OCI-LY1 (cell line): ENCODE measurements at regions not wholly inside any gene's neighbourhood (a gene's known extent, or its start where the extent isn't known, plus 50 kb on each side); places are given as distances from the start of the nearest gene placed in this dataset.
"Not testable (repeated sequence)": the region's sequence is repeated elsewhere in the genome, so short reads cannot be mapped to it uniquely, and the experiment has no call there.

Experiments
- H2AFZ ChIP-seq: fragments of 200-600 bp; sonication (generic), shearing (Covaris generic); 2 replicates; pipeline ENCODE4 v1.6.0; 2014; ENCODE audit warnings: antibody characterized with exemption, mild to moderate bottlenecking, low read length
- H3F3A ChIP-seq: fragments of 200-600 bp; sonication (generic), shearing (Covaris generic); 2 replicates; pipeline ENCODE4 v1.6.0; 2014; ENCODE audit warnings: mild to moderate bottlenecking, antibody characterized with exemption, low read length, moderate library complexity; ENCODE audit not compliant: insufficient read depth
- H3K27ac ChIP-seq: fragments of 200-600 bp; sonication (generic); 2 replicates; pipeline ENCODE4 v1.5.1; 2014; ENCODE audit warnings: low read length, mixed run types, mild to moderate bottlenecking, low read depth; ENCODE audit not compliant: poor library complexity, severe bottlenecking
- H3K27me3 ChIP-seq: fragments of 200-600 bp; sonication (generic); 2 replicates; pipeline ENCODE4 v1.6.0; 2014; ENCODE audit warnings: antibody characterized with exemption, mild to moderate bottlenecking, low read length, moderate library complexity; ENCODE audit not compliant: insufficient read depth
- H3K36me3 ChIP-seq: fragments of 200-600 bp; sonication (generic); 2 replicates; pipeline ENCODE4 v1.6.1; 2014; ENCODE audit warnings: mild to moderate bottlenecking, antibody characterized with exemption, low read length, moderate library complexity, mixed read lengths; ENCODE audit not compliant: insufficient read depth
- H3K4me1 ChIP-seq: fragments of 200-600 bp; sonication (generic); 2 replicates; pipeline ENCODE4 v1.5.1; 2014; ENCODE audit warnings: mild to moderate bottlenecking, low read length, moderate library complexity; ENCODE audit not compliant: insufficient read depth, severe bottlenecking
- H3K4me2 ChIP-seq: fragments of 200-600 bp; sonication (generic), shearing (Covaris generic); 2 replicates; pipeline ENCODE4 v1.6.1; 2014; ENCODE audit warnings: low read length
- H3K4me3 ChIP-seq: fragments of 200-600 bp; sonication (generic); 2 replicates; pipeline ENCODE4 v1.5.1; 2014; ENCODE audit warnings: low read length, low read depth, mild to moderate bottlenecking, mixed read lengths; ENCODE audit not compliant: poor library complexity, severe bottlenecking
- H3K79me2 ChIP-seq: fragments of 200-600 bp; shearing (Covaris generic); 2 replicates; pipeline ENCODE4 v1.6.1; 2016; ENCODE audit warnings: mixed run types, low read length, mixed read lengths; ENCODE audit not compliant: insufficient read depth
- H3K9ac ChIP-seq: fragments of 200-600 bp; sonication (generic), shearing (Covaris generic); 2 replicates; pipeline ENCODE4 v1.6.1; 2014; ENCODE audit warnings: mild to moderate bottlenecking, low read length, mixed read lengths
- H3K9me2 ChIP-seq: fragments of 200-600 bp; sonication (generic), shearing (Covaris generic); 2 replicates; pipeline ENCODE4 v1.6.1; 2014; ENCODE audit warnings: low read depth, mild to moderate bottlenecking, low read length, mixed read lengths
- H3K9me3 ChIP-seq: fragments of 200-600 bp; shearing (Covaris generic); 2 replicates; pipeline ENCODE4 v1.6.1; 2014; ENCODE audit warnings: low read length, mixed read lengths
- H4K20me1 ChIP-seq: fragments of 200-600 bp; sonication (generic), shearing (Covaris generic); 2 replicates; pipeline ENCODE4 v1.6.0; 2016; ENCODE audit warnings: mild to moderate bottlenecking, low read length; ENCODE audit not compliant: insufficient read depth
- CTCF ChIP-seq: fragments of 200-600 bp; sonication (generic), shearing (Covaris generic); IDR thresholded peaks from 2 replicates; pipeline ENCODE4 v1.5.1; 2017; ENCODE audit warnings: mild to moderate bottlenecking, antibody characterized with exemption, low read length, moderate library complexity, mixed read lengths
- EZH2 ChIP-seq: fragments of 200-600 bp; sonication (generic), shearing (Covaris generic); IDR thresholded peaks from 2 replicates; pipeline ENCODE4 v1.8.0; 2017; ENCODE audit warnings: borderline replicate concordance, mixed run types, mild to moderate bottlenecking, antibody characterized with exemption, low read length, moderate library complexity, mixed read lengths

GRCh38 chr11:88050247-88050646 is 125.0 kb downstream of the RAB38 start:
- H3K4me2 ChIP-seq: no peak overlapping the region
- H2AFZ ChIP-seq: no peak overlapping the region
- H3K27me3 ChIP-seq: no peaks in the 10 kb centered on the region

GRCh38 chr11:88045288-88045687 is 130.0 kb downstream of the RAB38 start:
- not testable (repeated sequence) for H3F3A ChIP-seq, H4K20me1 ChIP-seq, H3K36me3 ChIP-seq, H3K4me2 ChIP-seq, H3K27ac ChIP-seq, H2AFZ ChIP-seq, H3K9ac ChIP-seq, H3K27me3 ChIP-seq, H3K79me2 ChIP-seq, H3K9me3 ChIP-seq, H3K4me3 ChIP-seq, H3K4me1 ChIP-seq, H3K9me2 ChIP-seq

More at GRCh38 chr11:88050247-88050646, 125.0 kb downstream of the RAB38 start:
- no peak overlapping the region for H3K27ac ChIP-seq
- no peaks in the 10 kb centered on the region for H4K20me1 ChIP-seq
- no peaks in the 10 kb centered on the region for H3K36me3 ChIP-seq
- no peaks in the 10 kb centered on the region for H3F3A ChIP-seq
- no peak overlapping the region for H3K9ac ChIP-seq
- H3K4me3 ChIP-seq: no peak overlapping the region
- no peaks in the 10 kb centered on the region for H3K79me2 ChIP-seq
- H3K9me3 ChIP-seq: no peaks in the 10 kb centered on the region
- H3K4me1 ChIP-seq: no peaks in the 10 kb centered on the region
- H3K9me2 ChIP-seq: no peaks in the 10 kb centered on the region
- TF ChIP-seq EZH2: no peak
- no peak for TF ChIP-seq CTCF

- not testable (repeated sequence) for H3K9ac ChIP-seq, H4K20me1 ChIP-seq, H3K4me3 ChIP-seq, H3K27me3 ChIP-seq, H3K27ac ChIP-seq, H3K9me2 ChIP-seq, H3K4me2 ChIP-seq, H3K9me3 ChIP-seq, H2AFZ ChIP-seq, H3K36me3 ChIP-seq, H3K4me1 ChIP-seq, H3K79me2 ChIP-seq, H3F3A ChIP-seq
Measured at GRCh38 chr11:88044658-88045057, 130.6 kb downstream of the RAB38 start.

- H3K36me3 ChIP-seq: no peaks in the 10 kb centered on the region
- no peaks in the 10 kb centered on the region for H3K9me3 ChIP-seq
- H3K27ac ChIP-seq: no peak overlapping the region
- H3K9ac ChIP-seq: no peak overlapping the region
- no peaks in the 10 kb centered on the region for H3F3A ChIP-seq
- no peaks in the 10 kb centered on the region for H3K9me2 ChIP-seq
- no peaks in the 10 kb centered on the region for H4K20me1 ChIP-seq
- H3K79me2 ChIP-seq: no peaks in the 10 kb centered on the region
- no peak overlapping the region for H2AFZ ChIP-seq
- H3K4me2 ChIP-seq: no peak overlapping the region
- no peak for TF ChIP-seq EZH2
- TF ChIP-seq CTCF: no peak
- H3K4me3 ChIP-seq: no peak overlapping the region
- no peaks in the 10 kb centered on the region for H3K4me1 ChIP-seq
- H3K27me3 ChIP-seq: no peaks in the 10 kb centered on the region
Measured at GRCh38 chr11:88043149-88043548, 132.1 kb downstream of the RAB38 start.
